ENCODE measurements at regions not wholly inside any gene's neighbourhood (a gene's known extent, or its start where the extent isn't known, plus 50 kb on each side); places are given as distances from the start of the nearest gene placed in this dataset.

DNA sequence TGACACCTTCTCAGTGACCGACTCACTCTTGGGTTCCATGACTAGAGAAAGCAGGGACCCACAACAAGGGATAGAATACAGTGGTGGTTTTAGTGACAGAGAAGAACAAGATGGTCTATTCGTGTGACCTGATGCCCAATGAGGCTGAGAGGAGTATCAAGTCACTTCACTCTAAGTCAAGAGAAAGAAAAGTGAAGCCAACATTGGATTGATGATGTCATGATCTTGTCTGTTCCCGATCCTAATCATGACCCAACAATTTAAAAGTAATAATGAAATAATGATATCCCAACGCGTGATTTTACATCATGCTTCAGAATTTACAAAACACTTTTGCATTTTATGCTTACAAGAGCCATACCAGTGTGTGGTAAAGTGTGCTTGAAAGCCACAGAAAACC lies 155.6 kb upstream of the POU3F3 start:
- DNase-seq (ENCODE audit: low spot score): no peak
- Mint-ChIP-seq H3K4me1 (peaks cover 15% of the 10 kb centered on the region), H3K27ac (no peak overlapping the region), H3K4me3 (no peak overlapping the region), H3K27me3 (ENCODE audit: insufficient read depth, low read depth, poor library complexity) (peaks cover 3% of the 10 kb centered on the region), H3K36me3 (ENCODE audit: low read depth) (no peaks in the 10 kb centered on the region), H3K9me3 (no peaks in the 10 kb centered on the region)
- ATAC-seq: no peak
- Histone ChIP-seq H4K20me1 (replicated peaks; ENCODE audit: insufficient read depth) (no peaks in the 10 kb centered on the region), H3F3A (replicated peaks; ENCODE audit: low read depth) (no peaks in the 10 kb centered on the region), H3K27ac (ENCODE audit: low read depth) (no peak overlapping the region), H3K36me3 (ENCODE audit: insufficient read depth) (no peaks in the 10 kb centered on the region), H3K9me2 (ENCODE audit: insufficient read depth) (peaks cover 3% of the 10 kb centered on the region; the same call in 1 of the 2 replicates), H2AFZ (no peak overlapping the region), H3K4me2 (no peak overlapping the region), H3K4me3 (no peak overlapping the region), H3K4me1 (ENCODE audit: insufficient read depth) (0 out of 2 replicates have a peak, but pooled peaks cover 5% of the 10 kb centered on the region), H3K27me3 (ENCODE audit: insufficient read depth) (no peaks in the 10 kb centered on the region), H3K79me2 (replicated peaks; ENCODE audit: insufficient read depth) (no peaks in the 10 kb centered on the region)
- TF ChIP-seq, protein P1, sequence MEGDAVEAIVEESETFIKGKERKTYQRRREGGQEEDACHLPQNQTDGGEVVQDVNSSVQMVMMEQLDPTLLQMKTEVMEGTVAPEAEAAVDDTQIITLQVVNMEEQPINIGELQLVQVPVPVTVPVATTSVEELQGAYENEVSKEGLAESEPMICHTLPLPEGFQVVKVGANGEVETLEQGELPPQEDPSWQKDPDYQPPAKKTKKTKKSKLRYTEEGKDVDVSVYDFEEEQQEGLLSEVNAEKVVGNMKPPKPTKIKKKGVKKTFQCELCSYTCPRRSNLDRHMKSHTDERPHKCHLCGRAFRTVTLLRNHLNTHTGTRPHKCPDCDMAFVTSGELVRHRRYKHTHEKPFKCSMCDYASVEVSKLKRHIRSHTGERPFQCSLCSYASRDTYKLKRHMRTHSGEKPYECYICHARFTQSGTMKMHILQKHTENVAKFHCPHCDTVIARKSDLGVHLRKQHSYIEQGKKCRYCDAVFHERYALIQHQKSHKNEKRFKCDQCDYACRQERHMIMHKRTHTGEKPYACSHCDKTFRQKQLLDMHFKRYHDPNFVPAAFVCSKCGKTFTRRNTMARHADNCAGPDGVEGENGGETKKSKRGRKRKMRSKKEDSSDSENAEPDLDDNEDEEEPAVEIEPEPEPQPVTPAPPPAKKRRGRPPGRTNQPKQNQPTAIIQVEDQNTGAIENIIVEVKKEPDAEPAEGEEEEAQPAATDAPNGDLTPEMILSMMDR (conservative IDR thresholded peaks at IDR 0.05; ENCODE audit: low read depth in 2 of 2): no peak
- no peak for TF ChIP-seq NANOG (IDR thresholded peaks at IDR 0.05; ENCODE audit: borderline replicate concordance)
- no peak for TF ChIP-seq EZH2phosphoT487 (IDR thresholded peaks at IDR 0.05; ENCODE audit: unreplicated experiment)
- TF ChIP-seq ETS1 (IDR thresholded peaks at IDR 0.05): no peak
- no peak for TF ChIP-seq JUNB (IDR thresholded peaks at IDR 0.05; ENCODE audit: unreplicated experiment)
- TF ChIP-seq ZNF114 (CRISPR knock-in tag; IDR thresholded peaks at IDR 0.05): no peak
- no peak for TF ChIP-seq STAT1 (IDR thresholded peaks at IDR 0.05; ENCODE audit: unreplicated experiment)
- no peak for TF ChIP-seq POLR2AphosphoS5 (IDR thresholded peaks at IDR 0.05; ENCODE audit: low read depth)
- no peak for TF ChIP-seq ZNF462 (CRISPR knock-in tag; IDR thresholded peaks at IDR 0.05)
- no peak for TF ChIP-seq ZNF331 (CRISPR knock-in tag; IDR thresholded peaks at IDR 0.05; ENCODE audit: low read depth)
- no peak for TF ChIP-seq REST (IDR thresholded peaks at IDR 0.05; ENCODE audit: unreplicated experiment)
- TF ChIP-seq EZH2 (IDR thresholded peaks at IDR 0.05; ENCODE audit: low read depth, unreplicated experiment): no peak
- no peak for TF ChIP-seq CREB1 (CRISPR knock-in tag; IDR thresholded peaks at IDR 0.05; ENCODE audit: low read depth)
